Spleen (tissue), 7 donors: ENCODE measurements at regions not wholly inside any gene's neighbourhood (a gene's known extent, or its start where the extent isn't known, plus 50 kb on each side); places are given as distances from the start of the nearest gene placed in this dataset.

Experiments
- POLR2A ChIP-seq, 3 donors: fragments of 450-650 bp; IDR thresholded peaks; one replicate each; pipeline ENCODE4 v1.5.1; 2017; ENCODE audit warnings: antibody characterized with exemption in 3 of 3, mild to moderate bottlenecking in 1 of 3
- POLR2AphosphoS5 ChIP-seq, 3 donors: sonication (generic); formaldehyde crosslinking; IDR thresholded peaks; one replicate each; pipeline ENCODE4 v1.5.1; 2017; ENCODE audit warnings: antibody characterized with exemption in 3 of 3
- TF ChIP-seq, protein P1 (sequence below), 11 experiments: fragments of 200-600 bp in 7 of 11; fragments of 450-650 bp in 4 of 11; sonication (generic) in 4 of 11; IDR thresholded peaks in 8 of 11; conservative IDR thresholded peaks in 3 of 11; 1 replicate in 7 of 11; 2 replicates in 4 of 11; pipeline versions ENCODE4 v1.4.0 to v1.8.0; 2016 to 2021; ENCODE audit warnings: antibody characterized with exemption in 11 of 11, inconsistent platforms in 4 of 11, mild to moderate bottlenecking in 1 of 11
- donor health status: DM: no; HTN: no; CAD: no; lungs with moderate emphysema.
- donor health status: DM: no; HTN: no; CAD: no.
- donor health status: DM: no; HTN: no; CAD: no.

GRCh38 chr4:112731715-112732114, 94.8 kb downstream of the LARP7 start:
- TF ChIP-seq, protein P1, sequence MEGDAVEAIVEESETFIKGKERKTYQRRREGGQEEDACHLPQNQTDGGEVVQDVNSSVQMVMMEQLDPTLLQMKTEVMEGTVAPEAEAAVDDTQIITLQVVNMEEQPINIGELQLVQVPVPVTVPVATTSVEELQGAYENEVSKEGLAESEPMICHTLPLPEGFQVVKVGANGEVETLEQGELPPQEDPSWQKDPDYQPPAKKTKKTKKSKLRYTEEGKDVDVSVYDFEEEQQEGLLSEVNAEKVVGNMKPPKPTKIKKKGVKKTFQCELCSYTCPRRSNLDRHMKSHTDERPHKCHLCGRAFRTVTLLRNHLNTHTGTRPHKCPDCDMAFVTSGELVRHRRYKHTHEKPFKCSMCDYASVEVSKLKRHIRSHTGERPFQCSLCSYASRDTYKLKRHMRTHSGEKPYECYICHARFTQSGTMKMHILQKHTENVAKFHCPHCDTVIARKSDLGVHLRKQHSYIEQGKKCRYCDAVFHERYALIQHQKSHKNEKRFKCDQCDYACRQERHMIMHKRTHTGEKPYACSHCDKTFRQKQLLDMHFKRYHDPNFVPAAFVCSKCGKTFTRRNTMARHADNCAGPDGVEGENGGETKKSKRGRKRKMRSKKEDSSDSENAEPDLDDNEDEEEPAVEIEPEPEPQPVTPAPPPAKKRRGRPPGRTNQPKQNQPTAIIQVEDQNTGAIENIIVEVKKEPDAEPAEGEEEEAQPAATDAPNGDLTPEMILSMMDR (IDR thresholded peaks at IDR 0.05 in 8 of 11, conservative IDR thresholded peaks at IDR 0.05 in 3 of 11), result no peak
- TF ChIP-seq POLR2AphosphoS5 (IDR thresholded peaks at IDR 0.05) (no peak), POLR2A (IDR thresholded peaks at IDR 0.05) (no peak)
